A204.1 (cell line): ENCODE measurements at regions not wholly inside any gene's neighbourhood (a gene's known extent, or its start where the extent isn't known, plus 50 kb on each side); places are given as distances from the start of the nearest gene placed in this dataset.
"Not testable (repeated sequence)": the region's sequence is repeated elsewhere in the genome, so short reads cannot be mapped to it uniquely, and the experiment has no call there.

Experiments
- FAIRE-seq: peaks from 2 replicates; lab custom pipeline; 2012; peaks lifted over from hg19 to GRCh38; lab: Jason Lieb, UNC

DNA sequence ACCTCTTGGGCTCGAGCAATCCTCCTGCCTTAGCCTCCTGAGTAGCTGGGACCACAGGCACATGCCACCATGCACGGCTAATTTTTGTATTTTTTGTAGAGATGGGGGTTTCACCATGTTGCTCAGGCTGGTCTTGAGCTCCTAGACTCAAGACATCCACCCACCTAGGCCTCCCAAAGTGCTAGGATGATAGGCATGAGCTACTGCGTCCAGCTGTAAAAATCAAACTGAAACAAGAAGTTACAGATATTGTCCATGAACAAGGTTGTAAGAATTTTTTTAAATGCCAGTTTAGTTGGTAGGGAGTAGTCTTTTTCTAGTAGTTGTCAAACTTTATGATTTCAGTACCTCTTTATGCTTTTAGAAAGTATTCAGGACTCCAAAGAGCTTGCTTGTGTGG lies 424.4 kb upstream of the PMFBP1 start:
- FAIRE-seq = no peak

GRCh38 chr16:72590151-72590937 lies 418.4 kb upstream of the PMFBP1 start:
- FAIRE-seq = no peak

- no peak for FAIRE-seq
Measured at GRCh38 chr16:72588551-72588950, 416.6 kb upstream of the PMFBP1 start.

GRCh38 chr16:72578061-72578460 lies 406.1 kb upstream of the PMFBP1 start:
- FAIRE-seq = not testable (repeated sequence)

DNA sequence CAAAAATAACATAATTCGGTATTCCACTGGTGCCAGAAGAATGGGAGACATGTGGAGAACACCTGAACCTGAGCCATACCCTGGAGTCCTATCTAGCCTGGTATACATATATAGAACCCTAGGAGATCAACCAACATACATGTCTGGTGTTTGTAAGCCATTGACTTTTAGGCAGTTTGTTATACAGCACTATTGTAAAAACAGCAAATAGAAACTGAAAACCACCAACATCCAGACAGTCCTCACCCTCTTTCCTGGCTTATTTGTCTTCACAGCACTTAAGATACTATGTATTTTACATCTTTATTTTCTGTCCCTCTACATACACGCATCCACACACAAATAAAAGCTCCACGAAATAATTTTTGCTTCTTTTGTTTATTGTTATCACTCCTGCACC lies 404.2 kb upstream of the PMFBP1 start:
- FAIRE-seq = no peak

- no peak for FAIRE-seq
Measured at GRCh38 chr16:72569677-72570076, 397.7 kb upstream of the PMFBP1 start.

DNA sequence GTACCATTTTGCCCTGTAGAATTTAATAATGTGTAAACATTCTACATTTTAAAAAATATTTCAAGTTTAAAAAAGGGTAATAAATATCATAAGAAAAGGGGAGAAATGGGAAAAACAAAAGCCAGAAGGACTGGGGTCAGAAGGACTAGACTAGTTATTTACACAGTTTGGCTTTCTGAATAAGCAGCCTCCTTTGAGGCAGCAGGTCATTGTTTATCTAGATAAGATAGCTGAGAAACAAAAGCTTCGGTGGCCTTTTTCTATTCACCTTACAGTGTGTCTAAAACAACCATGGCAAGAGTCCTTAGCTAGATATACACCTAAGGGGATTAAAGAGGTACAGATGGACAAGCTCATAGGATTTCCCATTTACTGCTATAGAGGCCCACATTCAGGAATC lies 396.5 kb upstream of the PMFBP1 start:
- no peak for FAIRE-seq

- FAIRE-seq = no peak
Measured at GRCh38 chr16:72566174-72566573, 394.2 kb upstream of the PMFBP1 start.

GRCh38 chr16:72565106-72565505 lies 393.2 kb upstream of the PMFBP1 start:
- FAIRE-seq = no peak

DNA sequence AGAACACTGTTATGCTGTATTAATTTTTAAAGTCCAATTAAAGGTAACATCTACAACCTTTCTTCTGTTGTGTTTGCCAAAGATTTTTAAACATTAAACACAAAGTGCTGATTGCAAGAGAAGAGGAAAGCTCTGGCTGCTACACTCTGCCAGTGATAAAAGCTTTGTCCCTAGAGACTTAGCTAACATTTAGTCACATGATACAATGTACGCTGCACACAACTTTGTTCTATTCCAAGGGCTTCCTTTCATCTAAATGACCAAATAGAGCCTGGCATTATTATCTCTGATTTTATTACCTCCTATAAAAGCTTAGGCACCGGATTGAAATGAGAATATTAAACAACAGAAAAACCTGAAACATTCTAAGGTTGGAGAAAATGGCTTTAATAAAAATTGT lies 388.7 kb upstream of the PMFBP1 start:
- no peak for FAIRE-seq

DNA sequence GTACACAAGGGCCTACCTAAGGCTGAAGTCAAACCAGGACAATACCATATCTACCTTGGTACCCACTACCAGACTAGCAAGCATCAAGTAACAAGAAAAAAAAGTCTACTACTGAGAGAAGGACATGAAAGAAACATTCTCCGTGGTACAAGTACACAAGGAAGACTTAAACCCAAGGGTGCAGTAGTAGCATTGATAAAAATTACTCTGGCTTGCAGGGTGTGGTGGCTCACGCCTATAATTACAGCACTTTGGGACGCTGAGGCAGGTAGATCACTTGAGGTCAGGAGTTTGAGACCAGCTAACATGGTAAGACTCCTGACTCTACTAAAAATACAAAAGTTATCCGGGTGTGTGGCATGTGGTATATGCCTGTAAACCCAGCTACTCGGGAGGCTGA lies 386.5 kb upstream of the PMFBP1 start:
- FAIRE-seq = no peak

DNA sequence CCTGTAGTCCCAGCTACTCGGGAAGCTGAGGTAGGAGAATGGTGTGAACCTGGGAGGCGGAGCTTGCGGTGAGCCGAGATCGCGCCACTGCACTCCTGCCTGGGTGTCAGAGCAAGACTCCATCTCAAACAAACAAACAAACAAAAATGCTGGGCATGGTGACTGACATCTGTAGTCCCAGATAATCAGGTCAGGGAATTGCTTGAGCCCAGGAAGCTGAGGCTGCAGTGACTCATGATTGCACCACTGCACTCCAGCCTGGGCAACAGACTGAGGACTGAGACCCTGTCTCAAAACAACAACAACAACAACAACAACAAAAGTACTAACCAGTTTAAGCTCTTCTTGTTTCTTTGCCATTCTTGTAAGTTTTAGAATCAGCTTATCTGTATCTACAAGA lies 383.0 kb upstream of the PMFBP1 start:
- no peak for FAIRE-seq

DNA sequence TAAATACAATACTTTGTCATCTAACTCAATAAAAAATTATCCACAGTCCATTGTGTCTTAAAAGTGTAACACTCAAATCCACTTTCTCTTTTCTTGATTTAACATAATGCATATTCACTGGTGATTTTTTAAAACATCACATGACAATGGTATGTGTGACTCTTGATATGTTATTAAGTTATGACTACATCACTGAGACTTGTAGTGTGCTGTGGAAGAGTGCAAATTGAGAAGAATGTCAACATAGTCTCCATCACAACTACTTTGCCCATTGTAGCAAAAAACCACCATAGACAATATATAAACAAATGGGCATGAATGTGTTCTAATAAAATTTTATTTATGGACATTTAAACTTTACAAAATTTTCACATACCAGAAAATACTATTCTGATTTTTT lies 380.7 kb upstream of the PMFBP1 start:
- FAIRE-seq = no peak

- FAIRE-seq = no peak
Measured at GRCh38 chr16:72551649-72552048, 379.7 kb upstream of the PMFBP1 start.

- FAIRE-seq = no peak
Measured at GRCh38 chr16:72549878-72550277, 377.9 kb upstream of the PMFBP1 start.

DNA sequence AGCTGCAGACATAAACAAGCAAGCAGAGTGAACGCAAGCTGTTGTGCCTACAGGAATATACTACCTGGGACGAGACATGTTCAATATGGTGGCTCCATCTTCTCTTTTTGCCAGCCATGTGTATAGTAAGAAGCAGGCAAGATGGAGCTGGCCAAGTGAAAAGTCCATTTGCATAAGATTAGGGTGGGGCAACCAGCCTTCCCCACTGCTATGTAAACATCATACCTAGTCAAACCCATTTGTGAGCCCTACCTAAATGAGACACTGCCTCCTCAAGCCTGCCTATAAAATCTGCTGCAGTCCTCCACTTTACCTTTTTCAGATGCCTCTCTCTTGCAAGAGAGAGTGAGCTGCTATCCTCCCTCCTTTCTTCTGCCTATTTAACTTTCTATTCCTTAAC lies 370.1 kb upstream of the PMFBP1 start:
- FAIRE-seq = no peak

- FAIRE-seq = no peak
Measured at GRCh38 chr16:72537664-72538063, 365.7 kb upstream of the PMFBP1 start.

- FAIRE-seq = no peak
Measured at GRCh38 chr16:72536723-72537435, 364.9 kb upstream of the PMFBP1 start.

GRCh38 chr16:72532906-72533410 lies 361.0 kb upstream of the PMFBP1 start:
- no peak for FAIRE-seq

DNA sequence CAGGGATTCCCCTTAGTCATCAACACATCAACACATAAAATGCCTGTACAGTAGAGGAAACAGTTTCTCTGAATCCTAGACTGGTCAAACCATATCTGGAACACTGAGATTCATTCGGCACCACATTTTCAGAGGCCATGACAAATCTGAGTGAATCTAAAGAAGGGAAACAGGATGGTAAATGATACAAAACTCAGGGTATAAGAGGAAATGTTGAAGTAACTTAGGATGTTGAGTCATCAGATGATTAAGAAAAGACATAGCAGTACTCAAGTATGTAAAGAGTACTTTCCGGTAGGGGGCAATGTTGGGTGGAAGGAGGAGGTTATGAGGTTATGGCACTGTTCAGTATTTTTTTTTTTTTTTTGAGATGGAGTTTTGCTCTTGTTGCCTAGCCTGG lies 358.5 kb upstream of the PMFBP1 start:
- FAIRE-seq = no peak

DNA sequence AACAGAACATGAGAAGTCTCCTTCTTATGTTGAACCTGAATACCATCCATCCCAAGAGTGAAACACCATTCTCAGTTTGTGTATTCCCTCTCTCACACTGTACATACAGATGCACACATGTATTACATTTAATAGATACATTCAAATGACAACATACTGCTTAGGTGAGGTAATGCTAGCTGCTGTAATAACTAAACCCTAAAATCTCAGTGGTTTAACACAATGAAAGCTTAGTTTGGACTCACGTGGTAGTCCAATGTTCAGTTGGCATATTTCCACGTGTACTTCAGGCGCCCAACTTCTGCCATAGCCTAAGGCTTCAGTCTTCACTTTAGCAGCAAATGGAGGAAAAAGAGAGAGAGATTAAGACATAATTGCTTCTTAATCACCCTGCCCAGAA lies 351.1 kb upstream of the PMFBP1 start:
- no peak for FAIRE-seq

- FAIRE-seq = no peak
Measured at GRCh38 chr16:72517154-72517553, 345.2 kb upstream of the PMFBP1 start.

- FAIRE-seq = no peak
Measured at GRCh38 chr16:72511171-72511570, 339.2 kb upstream of the PMFBP1 start.

GRCh38 chr16:72508191-72508590 lies 336.2 kb upstream of the PMFBP1 start:
- no peak for FAIRE-seq
